Stimulated activated CD4-positive, alpha-beta T cell treated with anti-CD3 and anti-CD28 coated beads, TNF-alpha, amount 100 ng/mL, for 1 hour (primary cell): ENCODE measurements at regions not wholly inside any gene's neighbourhood (a gene's known extent, or its start where the extent isn't known, plus 50 kb on each side); places are given as distances from the start of the nearest gene placed in this dataset.

Source experiments
- DNase-seq, 3 donors: peaks; one replicate each; pipeline ENCODE4 v3.0.0-alpha.2; 2020; ENCODE audit warnings: low read depth in 3 of 3, low spot score in 1 of 3

GRCh38 chr17:77839698-77840512 lies 118.6 kb upstream of the TNRC6C start:
- DNase-seq: no peak

- DNase-seq: no peak
Measured at GRCh38 chr17:77840513-77841165, 117.9 kb upstream of the TNRC6C start.

- no peak for DNase-seq
Measured at GRCh38 chr17:77841742-77842527, 116.6 kb upstream of the TNRC6C start.

- no peak for DNase-seq
Measured at GRCh38 chr17:77842528-77843147, 115.9 kb upstream of the TNRC6C start.

- DNase-seq: peak; percentile 25 to 47 (median 36)
Measured at GRCh38 chr17:77843255-77843895, 115.1 kb upstream of the TNRC6C start.

GRCh38 chr17:77843896-77844295 lies 114.6 kb upstream of the TNRC6C start:
- DNase-seq: no peak

- DNase-seq: no peak
Measured at GRCh38 chr17:77844681-77845080, 113.8 kb upstream of the TNRC6C start.

GRCh38 chr17:77845541-77846225 lies 112.8 kb upstream of the TNRC6C start:
- no peak for DNase-seq

- DNase-seq: no peak
Measured at GRCh38 chr17:77846531-77847085, 111.9 kb upstream of the TNRC6C start.

GRCh38 chr17:77847221-77848085 lies 111.0 kb upstream of the TNRC6C start:
- DNase-seq: no peak

GRCh38 chr17:77848257-77848656 lies 110.2 kb upstream of the TNRC6C start:
- DNase-seq: no peak

- no peak for DNase-seq
Measured at GRCh38 chr17:77849239-77849638, 109.3 kb upstream of the TNRC6C start.

- no peak for DNase-seq
Measured at GRCh38 chr17:77851921-77852320, 106.6 kb upstream of the TNRC6C start.

- no peak for DNase-seq
Measured at GRCh38 chr17:77852731-77853130, 105.8 kb upstream of the TNRC6C start.

GRCh38 chr17:77853191-77853977 lies 105.1 kb upstream of the TNRC6C start:
- no peak for DNase-seq

GRCh38 chr17:77854083-77854758 lies 104.3 kb upstream of the TNRC6C start:
- DNase-seq: no peak
